Upper lobe of left lung (tissue), 6 donors: ENCODE measurements at regions not wholly inside any gene's neighbourhood (a gene's known extent, or its start where the extent isn't known, plus 50 kb on each side); places are given as distances from the start of the nearest gene placed in this dataset.
"Not testable (repeated sequence)": the region's sequence is repeated elsewhere in the genome, so short reads cannot be mapped to it uniquely, and the experiment has no call there.

Experiments
- ATAC-seq, 2 donors: fragments of 200-7000 bp; cut with Tn5 transposase; one replicate each; pipeline ENCODE4 v1.9.1; 2022; ENCODE audit warnings: mild to moderate bottlenecking in 2 of 2, moderate library complexity in 2 of 2; ENCODE audit not compliant: low FRiP score in 2 of 2
- DNase-seq, 2 donors: peaks; one replicate each; pipeline ENCODE4 v3.0.0-alpha.2; 2019 to 2020
- H3K27ac ChIP-seq, 4 donors: fragments of 200-600 bp; sonication (generic); one replicate each; pipeline ENCODE4 v1.5.1; 2016 to 2019
- H3K27me3 ChIP-seq, 4 donors: fragments of 200-600 bp; sonication (generic); one replicate each; pipeline ENCODE4 v1.5.1; 2017 to 2019
- H3K36me3 ChIP-seq, 4 donors: fragments of 200-600 bp; sonication (generic); one replicate each; pipeline ENCODE4 v1.5.1; 2016 to 2019
- H3K4me1 ChIP-seq, 4 donors: fragments of 200-600 bp; sonication (generic); one replicate each; pipeline ENCODE4 v1.5.1; 2018 to 2019
- H3K4me3 ChIP-seq, 4 donors: fragments of 200-600 bp; sonication (generic); one replicate each; pipeline ENCODE4 v1.5.1; 2017 to 2019; ENCODE audit warnings: mild to moderate bottlenecking in 2 of 4, moderate library complexity in 1 of 4
- H3K9me3 ChIP-seq, 4 donors: fragments of 200-600 bp; sonication (generic); one replicate each; pipeline ENCODE4 v1.5.1; 2018 to 2019
- EP300 ChIP-seq, 4 donors: sonication (generic); formaldehyde crosslinking; IDR thresholded peaks; one replicate each; pipeline ENCODE4 v1.5.1; 2017; ENCODE audit warnings: antibody characterized with exemption in 4 of 4, control low read depth in 2 of 4
- POLR2A ChIP-seq, 4 donors: fragments of 450-650 bp; IDR thresholded peaks; one replicate each; pipeline ENCODE4 v1.5.1; 2016 to 2017; ENCODE audit warnings: antibody characterized with exemption in 4 of 4, mild to moderate bottlenecking in 2 of 4
- POLR2AphosphoS5 ChIP-seq, 2 donors: sonication (generic); formaldehyde crosslinking; IDR thresholded peaks; one replicate each; pipeline ENCODE4 v1.5.1; 2017; ENCODE audit warnings: antibody characterized with exemption in 2 of 2
- WGBS, 2 donors: methylation state at CpG; one replicate each; pipeline ENCODE4 v1.1.5; 2017 to 2018; 5-methylcytosine and 5-hydroxymethylcytosine counted together
- TF ChIP-seq, protein P1 (sequence below), 6 experiments: fragments of 450-650 bp in 4 of 6; fragments of 200-600 bp in 2 of 6; sonication (generic) in 2 of 6; IDR thresholded peaks; one replicate each; pipeline ENCODE4 v1.5.1; 2016 to 2019; ENCODE audit warnings: antibody characterized with exemption in 6 of 6
- donor health status: DM: no; HTN: no; CAD: no; lungs with moderate emphysema.
- donor health status: DM: no; HTN: yes; CAD: no; lungs with severe emphysema.

DNA sequence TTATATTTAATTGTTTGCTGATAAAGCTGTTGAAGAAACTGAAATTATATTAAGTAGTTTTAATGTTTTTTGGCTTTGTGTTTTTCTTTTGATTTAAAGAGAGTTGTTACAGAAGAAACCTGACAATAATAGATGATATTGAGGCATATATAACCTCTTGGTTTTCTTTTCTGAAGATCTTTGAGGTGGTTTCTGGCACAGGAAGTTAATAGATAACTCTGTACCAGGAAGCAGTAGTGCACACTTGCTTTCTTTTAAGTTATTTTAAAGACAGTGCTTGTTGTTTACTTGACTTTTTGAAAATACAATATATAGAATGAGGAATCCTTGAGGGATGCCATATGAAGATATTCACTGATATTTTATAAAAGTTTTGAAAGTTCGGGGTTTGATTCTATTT lies 209.0 kb upstream of the FBXO33 start:
- no peaks in the 10 kb centered on the region for H3K27me3 ChIP-seq
- H3K9me3 ChIP-seq = no peaks in the 10 kb centered on the region
- no peak overlapping the region for H3K27ac ChIP-seq
- DNase-seq = no peak
- TF ChIP-seq POLR2A (IDR thresholded peaks at IDR 0.05) (no peak), EP300 (IDR thresholded peaks at IDR 0.05) (no peak), POLR2AphosphoS5 (IDR thresholded peaks at IDR 0.05) (no peak)
- TF ChIP-seq, protein P1, sequence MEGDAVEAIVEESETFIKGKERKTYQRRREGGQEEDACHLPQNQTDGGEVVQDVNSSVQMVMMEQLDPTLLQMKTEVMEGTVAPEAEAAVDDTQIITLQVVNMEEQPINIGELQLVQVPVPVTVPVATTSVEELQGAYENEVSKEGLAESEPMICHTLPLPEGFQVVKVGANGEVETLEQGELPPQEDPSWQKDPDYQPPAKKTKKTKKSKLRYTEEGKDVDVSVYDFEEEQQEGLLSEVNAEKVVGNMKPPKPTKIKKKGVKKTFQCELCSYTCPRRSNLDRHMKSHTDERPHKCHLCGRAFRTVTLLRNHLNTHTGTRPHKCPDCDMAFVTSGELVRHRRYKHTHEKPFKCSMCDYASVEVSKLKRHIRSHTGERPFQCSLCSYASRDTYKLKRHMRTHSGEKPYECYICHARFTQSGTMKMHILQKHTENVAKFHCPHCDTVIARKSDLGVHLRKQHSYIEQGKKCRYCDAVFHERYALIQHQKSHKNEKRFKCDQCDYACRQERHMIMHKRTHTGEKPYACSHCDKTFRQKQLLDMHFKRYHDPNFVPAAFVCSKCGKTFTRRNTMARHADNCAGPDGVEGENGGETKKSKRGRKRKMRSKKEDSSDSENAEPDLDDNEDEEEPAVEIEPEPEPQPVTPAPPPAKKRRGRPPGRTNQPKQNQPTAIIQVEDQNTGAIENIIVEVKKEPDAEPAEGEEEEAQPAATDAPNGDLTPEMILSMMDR (IDR thresholded peaks at IDR 0.05) = no peak
- no peaks in the 10 kb centered on the region for H3K36me3 ChIP-seq
- no peaks in the 10 kb centered on the region for H3K4me1 ChIP-seq
- no peak overlapping the region for H3K4me3 ChIP-seq
- no peak for ATAC-seq
- WGBS, 2 donors = 79 to 86% methylated on average over 1 of the region's 1 CpG

DNA sequence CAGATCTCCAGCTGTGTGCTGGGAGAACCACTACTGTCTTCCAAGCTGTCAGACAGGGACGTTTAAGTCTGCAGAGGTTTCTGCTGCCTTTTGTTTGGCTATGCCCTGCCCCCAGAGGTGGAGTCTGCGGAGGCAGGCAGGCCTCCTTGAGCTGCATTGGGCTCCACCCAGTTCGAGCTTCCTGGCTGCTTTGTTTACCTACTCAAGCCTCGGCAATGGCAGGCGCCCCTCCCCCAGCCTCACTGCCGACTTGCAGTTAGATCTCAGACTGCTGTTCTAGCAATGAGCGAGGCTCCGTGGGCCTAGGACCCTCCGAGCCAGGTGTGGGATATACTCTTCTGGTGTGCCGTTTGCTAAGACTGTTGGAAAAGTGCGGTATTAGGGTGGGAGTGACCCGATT lies 206.8 kb upstream of the FBXO33 start:
- WGBS, 2 donors = 71 to 82% methylated on average over 11 to 12 of the region's 12 CpGs
- not testable (repeated sequence) for H3K4me3 ChIP-seq

DNA sequence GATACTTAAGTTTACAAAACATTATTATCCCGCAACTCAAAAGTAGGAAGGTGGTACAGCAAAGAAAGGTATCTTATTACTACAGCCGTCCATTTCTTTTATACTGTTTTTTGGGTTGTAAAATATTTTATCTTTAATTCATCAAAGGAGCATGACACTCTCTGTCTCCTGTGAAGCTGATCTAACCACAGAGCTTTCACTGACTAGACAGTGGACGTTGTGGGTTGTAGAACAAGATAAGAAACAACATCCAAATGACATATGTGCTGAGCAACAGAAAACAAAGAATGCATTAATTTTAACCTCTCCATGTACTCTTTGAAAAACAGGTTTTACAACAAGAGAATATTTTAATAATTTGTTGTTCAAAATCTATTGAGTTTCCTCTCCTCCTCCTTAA lies 195.9 kb upstream of the FBXO33 start:
- H3K4me3 ChIP-seq = no peak overlapping the region
- TF ChIP-seq, protein P1 (IDR thresholded peaks at IDR 0.05) = no peak
- TF ChIP-seq EP300 (IDR thresholded peaks at IDR 0.05) = no peak
- TF ChIP-seq POLR2AphosphoS5 (IDR thresholded peaks at IDR 0.05) = no peak
- TF ChIP-seq POLR2A (IDR thresholded peaks at IDR 0.05) = no peak
- no peak overlapping the region for H3K27ac ChIP-seq
- DNase-seq (no peak), ATAC-seq (no peak)
- peaks cover 0 to 3% (median 0%) of the 10 kb centered on the region in 4 donors for H3K9me3 ChIP-seq
- no peaks in the 10 kb centered on the region for H3K36me3 ChIP-seq
- H3K27me3 ChIP-seq = no peaks in the 10 kb centered on the region
- no peaks in the 10 kb centered on the region for H3K4me1 ChIP-seq
- WGBS, 2 donors = 41 to 69% methylated on average over 3 of the region's 3 CpGs

More for the DNA sequence above, 206.8 kb upstream of the FBXO33 start:
- DNase-seq = peak in 1 of 2 donors; percentile 21
- not testable (repeated sequence) for H3K4me1 ChIP-seq, H3K27ac ChIP-seq, H3K36me3 ChIP-seq, H3K27me3 ChIP-seq, H3K9me3 ChIP-seq, ATAC-seq

DNA sequence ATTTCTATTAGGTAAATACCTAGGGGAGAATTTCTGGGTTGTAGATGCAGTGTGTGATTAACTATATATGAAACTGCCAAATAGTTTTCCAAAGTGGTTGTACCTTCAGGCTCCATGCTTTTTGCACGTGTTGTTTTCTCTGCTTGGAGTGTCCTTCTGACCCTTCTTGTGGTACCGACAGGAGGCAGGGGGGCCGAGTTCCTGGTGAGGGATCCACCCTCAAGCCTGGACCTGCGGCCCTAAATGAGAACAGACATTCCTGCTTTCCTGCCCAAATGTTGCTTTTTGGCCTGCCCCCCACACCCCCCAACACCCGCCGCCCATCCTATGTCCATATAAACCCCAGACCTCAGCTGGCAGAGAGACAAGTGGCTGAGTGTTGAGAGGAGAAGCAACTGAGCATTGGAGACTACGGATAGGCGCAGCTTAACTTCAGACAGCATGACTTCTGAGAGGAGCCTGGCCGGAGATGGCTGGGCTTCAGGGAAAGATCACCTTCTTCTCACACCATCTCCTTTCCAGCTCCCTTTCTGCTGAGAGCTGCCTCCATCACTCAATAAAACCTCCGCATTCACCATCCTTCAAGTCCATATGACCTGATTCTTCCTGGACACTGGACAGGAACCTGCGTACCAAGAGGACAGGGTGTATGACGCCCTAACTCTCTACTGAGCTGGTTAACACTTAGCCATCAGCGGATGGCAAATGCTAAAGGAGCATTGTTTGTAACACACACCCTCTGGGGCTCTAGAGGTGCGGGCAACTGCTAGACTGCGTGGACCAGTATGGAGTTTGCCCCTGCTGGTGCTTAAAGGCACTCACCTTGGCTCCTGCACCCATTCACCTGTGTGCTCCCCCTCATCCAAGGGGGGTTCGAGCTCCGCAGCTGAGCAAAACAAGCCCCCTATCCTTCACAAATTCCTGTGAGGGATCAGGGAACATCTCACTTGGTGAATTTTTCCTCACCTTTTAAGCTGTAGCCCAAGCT lies 194.7 kb upstream of the FBXO33 start:
- 85 to 87% methylated on average over 17 of the region's 17 CpGs for WGBS, 2 donors
- Histone ChIP-seq H3K27me3 (no peaks in the 10 kb centered on the region), H3K36me3 (no peaks in the 10 kb centered on the region), H3K9me3 (peaks cover 0 to 11% (median 0%) of the 10 kb centered on the region in 4 donors), H3K27ac (no peak overlapping the region), H3K4me1 (no peaks in the 10 kb centered on the region), H3K4me3 (no peak overlapping the region)
- ATAC-seq (no peak), DNase-seq (no peak)
- TF ChIP-seq POLR2A (IDR thresholded peaks at IDR 0.05) (no peak), POLR2AphosphoS5 (IDR thresholded peaks at IDR 0.05) (no peak), EP300 (IDR thresholded peaks at IDR 0.05) (no peak)
- TF ChIP-seq, protein P1 (IDR thresholded peaks at IDR 0.05) = no peak

DNA sequence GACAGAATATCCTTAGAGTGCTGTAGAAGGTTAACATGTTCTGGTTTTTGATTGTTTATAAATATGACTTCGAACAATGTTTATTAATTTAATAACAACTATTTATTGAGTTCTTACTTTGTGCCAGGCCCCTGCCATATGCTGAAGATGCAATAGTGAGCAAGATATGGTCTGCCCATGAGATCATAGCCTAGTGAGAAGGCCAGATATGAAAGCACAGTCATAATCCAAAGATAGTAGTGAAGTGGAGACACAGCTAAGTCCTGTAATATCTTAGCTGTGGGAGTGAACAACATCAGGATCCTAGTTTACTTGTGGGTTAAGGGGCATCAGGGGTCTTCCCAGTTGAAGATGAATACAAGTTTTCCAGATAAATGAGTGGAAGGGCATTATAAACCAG lies 189.4 kb upstream of the FBXO33 start:
- 89 to 91% methylated on average over 1 of the region's 1 CpG for WGBS, 2 donors

More for the DNA sequence above, 189.4 kb upstream of the FBXO33 start:
- Histone ChIP-seq H3K27me3 (no peaks in the 10 kb centered on the region), H3K9me3 (peaks cover 0 to 8% (median 0%) of the 10 kb centered on the region in 4 donors), H3K27ac (no peak overlapping the region), H3K36me3 (no peaks in the 10 kb centered on the region), H3K4me3 (no peak overlapping the region), H3K4me1 (no peaks in the 10 kb centered on the region)
- TF ChIP-seq POLR2A (IDR thresholded peaks at IDR 0.05) (no peak), POLR2AphosphoS5 (IDR thresholded peaks at IDR 0.05) (no peak), EP300 (IDR thresholded peaks at IDR 0.05) (no peak)
- TF ChIP-seq, protein P1 (IDR thresholded peaks at IDR 0.05) = no peak
- no peak for DNase-seq
- no peak for ATAC-seq
